PC-9 (cell line): ENCODE measurements at regions not wholly inside any gene's neighbourhood (a gene's known extent, or its start where the extent isn't known, plus 50 kb on each side); places are given as distances from the start of the nearest gene placed in this dataset.

Experiments
- BruUV-seq: library from RNA; stranded (reverse); fragments of 400-500 nt; replicated peaks from 2 replicates; lab custom pipeline; 2021; lab: Mats Ljungman, UMichigan
- CTCF ChIA-PET: fragments of 300-600 bp; sonication (Branson Sonifier 250); formaldehyde crosslinking; loops from one replicate; lab custom pipeline; 2022; ENCODE audit warnings: antibody characterized with exemption; lab: Charles Lee
- POLR2A ChIA-PET: fragments of 300-600 bp; sonication (Branson Sonifier 250); formaldehyde crosslinking; loops from one replicate; lab custom pipeline; 2022; ENCODE audit warnings: antibody characterized with exemption; ENCODE audit not compliant: unreplicated experiment; lab: Charles Lee
- DNase-seq, 2 experiments: peaks; one replicate each; pipeline versions ENCODE4 v3.0.0 to v3.0.0-alpha.2; 2015 to 2022; ENCODE audit warnings: mixed read lengths in 1 of 2
- H2AFZ ChIP-seq: fragments of 200-600 bp; sonication (generic); 2 replicates; pipeline ENCODE4 v1.8.1; 2017; ENCODE audit warnings: antibody characterized with exemption
- H3F3A ChIP-seq: fragments of 200-600 bp; sonication (generic); 2 replicates; pipeline ENCODE4 v1.8.1; 2017; ENCODE audit warnings: antibody characterized with exemption, mild to moderate bottlenecking, low read depth; ENCODE audit not compliant: insufficient read depth
- H3K27ac ChIP-seq: fragments of 200-600 bp; sonication (generic); 2 replicates; pipeline ENCODE4 v1.6.1; 2016; ENCODE audit warnings: mixed run types
- H3K27me3 ChIP-seq: fragments of 200-600 bp; sonication (generic); 2 replicates; pipeline ENCODE4 v1.6.1; 2016; ENCODE audit warnings: low read depth, mixed run types; ENCODE audit not compliant: insufficient read depth
- H3K36me3 ChIP-seq: fragments of 200-600 bp; sonication (generic); 2 replicates; pipeline ENCODE4 v1.6.1; 2016; ENCODE audit warnings: low read depth, mixed run types
- H3K4me1 ChIP-seq: fragments of 200-600 bp; sonication (generic); replicated peaks from 2 replicates; pipeline ENCODE4 v1.6.1; 2016; ENCODE audit warnings: mixed run types; ENCODE audit not compliant: insufficient read depth
- H3K4me2 ChIP-seq: fragments of 200-600 bp; sonication (generic); 2 replicates; pipeline ENCODE4 v1.6.1; 2017; ENCODE audit warnings: mixed run types
- H3K4me3 ChIP-seq: fragments of 200-600 bp; sonication (generic); 2 replicates; pipeline ENCODE4 v1.6.1; 2016; ENCODE audit warnings: mixed run types
- H3K79me2 ChIP-seq: fragments of 200-600 bp; sonication (generic); 2 replicates; pipeline ENCODE4 v1.6.1; 2017; ENCODE audit warnings: low read depth, mixed run types
- H3K9me2 ChIP-seq: fragments of 200-600 bp; sonication (generic); 2 replicates; pipeline ENCODE4 v1.8.1; 2017; ENCODE audit warnings: mild to moderate bottlenecking; ENCODE audit not compliant: insufficient read depth
- H3K9me3 ChIP-seq: fragments of 200-600 bp; sonication (generic); 2 replicates; pipeline ENCODE4 v1.8.1; 2016; ENCODE audit warnings: low read depth; ENCODE audit not compliant: insufficient read depth
- H4K20me1 ChIP-seq: fragments of 200-600 bp; sonication (generic); 2 replicates; pipeline ENCODE4 v1.8.1; 2017; ENCODE audit not compliant: insufficient read depth
- EZH2 ChIP-seq: fragments of 200-600 bp; sonication (generic); IDR thresholded peaks from 2 replicates; pipeline ENCODE4 v1.8.0; 2017; ENCODE audit warnings: antibody characterized with exemption, low read depth
- intact Hi-C: fragments of 100-400 bp; cut with micrococcal nuclease; formaldehyde crosslinking; loops from one replicate; pipeline ENCODE4 v1.10.0; 2022; ENCODE audit not compliant: unreplicated experiment
- TF ChIP-seq, protein P1 (sequence below): fragments of 200-600 bp; sonication (generic); conservative IDR thresholded peaks from 2 replicates; pipeline ENCODE4 v1.6.1; 2017; ENCODE audit warnings: mixed run types, antibody characterized with exemption, mild to moderate bottlenecking, moderate library complexity

DNA sequence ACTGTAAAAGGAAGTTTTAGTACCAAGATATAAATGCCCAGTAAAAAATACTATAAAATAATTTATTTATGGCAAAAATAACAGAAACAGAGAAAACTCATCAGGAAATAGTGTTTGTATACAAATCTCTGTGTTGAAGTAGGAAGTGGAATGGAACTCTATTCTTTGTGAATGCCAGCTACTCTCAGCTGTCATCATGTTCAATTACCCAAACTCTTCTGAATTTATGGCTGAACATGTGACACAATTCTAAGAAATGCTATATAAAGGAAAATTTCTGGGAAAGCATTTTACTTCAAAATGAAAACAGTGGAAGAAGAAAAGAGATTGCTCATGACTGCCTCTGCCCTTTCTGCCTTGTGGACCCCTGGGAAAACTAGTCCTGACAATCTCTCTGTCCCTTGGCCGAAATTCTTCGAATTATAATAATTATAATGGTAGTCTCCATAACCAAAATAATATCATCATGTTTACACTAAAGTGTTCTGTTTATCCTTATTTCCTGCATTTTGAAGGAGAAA, 522.3 kb upstream of the ST8SIA4 start:
- H3K4me2 ChIP-seq = no peak overlapping the region
- CTCF ChIA-PET = no interaction called here
- no peaks in the 10 kb centered on the region for H3K36me3 ChIP-seq
- no peak for DNase-seq
- H3K27me3 ChIP-seq = no peaks in the 10 kb centered on the region
- POLR2A ChIA-PET = no interaction called here
- H3F3A ChIP-seq = no peaks in the 10 kb centered on the region
- no peaks in the 10 kb centered on the region for H3K79me2 ChIP-seq
- no peak overlapping the region for H3K4me3 ChIP-seq
- no peaks in the 10 kb centered on the region for H3K9me2 ChIP-seq
- H3K4me1 ChIP-seq = no peaks in the 10 kb centered on the region
- no peaks in the 10 kb centered on the region for H4K20me1 ChIP-seq
- H3K9me3 ChIP-seq = no peaks in the 10 kb centered on the region
- TF ChIP-seq, protein P1, sequence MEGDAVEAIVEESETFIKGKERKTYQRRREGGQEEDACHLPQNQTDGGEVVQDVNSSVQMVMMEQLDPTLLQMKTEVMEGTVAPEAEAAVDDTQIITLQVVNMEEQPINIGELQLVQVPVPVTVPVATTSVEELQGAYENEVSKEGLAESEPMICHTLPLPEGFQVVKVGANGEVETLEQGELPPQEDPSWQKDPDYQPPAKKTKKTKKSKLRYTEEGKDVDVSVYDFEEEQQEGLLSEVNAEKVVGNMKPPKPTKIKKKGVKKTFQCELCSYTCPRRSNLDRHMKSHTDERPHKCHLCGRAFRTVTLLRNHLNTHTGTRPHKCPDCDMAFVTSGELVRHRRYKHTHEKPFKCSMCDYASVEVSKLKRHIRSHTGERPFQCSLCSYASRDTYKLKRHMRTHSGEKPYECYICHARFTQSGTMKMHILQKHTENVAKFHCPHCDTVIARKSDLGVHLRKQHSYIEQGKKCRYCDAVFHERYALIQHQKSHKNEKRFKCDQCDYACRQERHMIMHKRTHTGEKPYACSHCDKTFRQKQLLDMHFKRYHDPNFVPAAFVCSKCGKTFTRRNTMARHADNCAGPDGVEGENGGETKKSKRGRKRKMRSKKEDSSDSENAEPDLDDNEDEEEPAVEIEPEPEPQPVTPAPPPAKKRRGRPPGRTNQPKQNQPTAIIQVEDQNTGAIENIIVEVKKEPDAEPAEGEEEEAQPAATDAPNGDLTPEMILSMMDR = no peak
- no peak for TF ChIP-seq EZH2
- intact Hi-C loops = no loop called here
- no peak overlapping the region for H3K27ac ChIP-seq
- H2AFZ ChIP-seq = no peak overlapping the region
- no TSS peak for BruUV-seq

DNA sequence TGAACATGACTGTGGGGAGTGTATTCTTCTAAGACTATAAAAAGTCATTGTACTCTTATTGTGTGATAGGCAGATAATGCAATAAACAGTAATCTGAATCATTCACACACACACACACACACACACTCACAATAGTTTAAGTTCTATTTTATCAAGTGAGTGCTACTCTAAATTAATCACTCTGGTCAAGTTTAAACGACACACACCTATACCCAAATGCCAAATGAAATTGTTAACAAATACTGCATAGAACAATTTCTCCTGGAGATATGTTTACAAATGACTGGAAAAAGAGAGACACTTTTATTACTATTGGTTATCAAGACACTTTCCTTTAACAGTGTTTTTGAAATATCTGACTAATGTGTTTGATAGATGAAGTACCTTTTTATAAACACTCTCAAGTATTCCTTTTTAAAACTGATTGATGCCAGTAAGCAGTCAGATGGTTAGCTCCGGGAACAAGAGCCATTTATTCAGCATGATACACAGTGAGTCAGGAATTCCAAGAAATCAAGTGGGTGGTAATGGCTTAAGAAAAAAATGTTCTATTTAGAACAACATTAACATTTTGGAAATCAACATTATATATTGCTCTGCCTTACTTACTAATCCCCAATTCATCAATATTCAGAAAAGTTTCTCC, 521.6 kb upstream of the ST8SIA4 start:
- no peaks in the 10 kb centered on the region for H3F3A ChIP-seq
- H3K4me1 ChIP-seq = no peaks in the 10 kb centered on the region
- H3K9me3 ChIP-seq = no peaks in the 10 kb centered on the region
- no peak overlapping the region for H2AFZ ChIP-seq
- H4K20me1 ChIP-seq = no peaks in the 10 kb centered on the region
- no peak overlapping the region for H3K4me3 ChIP-seq
- ChIA-PET POLR2A (no interaction called here), CTCF (no interaction called here)
- BruUV-seq = no TSS peak
- H3K27me3 ChIP-seq = no peaks in the 10 kb centered on the region
- no peaks in the 10 kb centered on the region for H3K79me2 ChIP-seq
- H3K27ac ChIP-seq = no peak overlapping the region
- no peak overlapping the region for H3K4me2 ChIP-seq
- TF ChIP-seq EZH2 = no peak
- TF ChIP-seq, protein P1 = no peak
- H3K9me2 ChIP-seq = no peaks in the 10 kb centered on the region
- intact Hi-C loops = no loop called here
- no peaks in the 10 kb centered on the region for H3K36me3 ChIP-seq
- no peak for DNase-seq

DNA sequence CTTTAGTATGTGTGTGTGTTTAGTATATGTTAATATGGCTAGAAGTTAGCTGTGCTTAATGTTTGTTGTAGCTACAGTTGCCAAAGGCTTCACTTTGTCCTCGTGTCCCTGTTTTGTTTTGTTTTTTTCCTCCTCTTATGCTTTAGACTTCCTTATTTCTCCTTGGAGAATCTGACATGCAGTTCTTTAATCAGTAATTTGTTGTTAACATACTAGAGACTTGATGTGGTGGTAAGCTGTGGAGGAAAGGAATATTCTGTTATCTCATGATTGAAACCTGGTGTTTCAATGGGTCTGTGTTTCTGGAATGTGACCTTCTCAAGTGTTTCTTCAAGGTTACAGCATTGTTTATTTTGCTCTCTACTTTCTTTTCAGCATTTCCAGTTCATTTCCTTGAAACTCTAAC, 515.6 kb upstream of the ST8SIA4 start:
- Histone ChIP-seq H3K4me3 (no peak overlapping the region), H3K36me3 (no peaks in the 10 kb centered on the region), H4K20me1 (no peaks in the 10 kb centered on the region), H2AFZ (no peak overlapping the region), H3K27ac (no peak overlapping the region), H3K27me3 (no peaks in the 10 kb centered on the region), H3K9me3 (no peaks in the 10 kb centered on the region), H3K79me2 (no peaks in the 10 kb centered on the region), H3F3A (no peaks in the 10 kb centered on the region), H3K4me1 (no peaks in the 10 kb centered on the region), H3K9me2 (no peaks in the 10 kb centered on the region), H3K4me2 (no peak overlapping the region)
- ChIA-PET POLR2A (no interaction called here), CTCF (no interaction called here)
- no TSS peak for BruUV-seq
- no peak for TF ChIP-seq EZH2
- TF ChIP-seq, protein P1 = no peak
- intact Hi-C loops = no loop called here
- DNase-seq = no peak
